ENCODE measurements at regions not wholly inside any gene's neighbourhood (a gene's known extent, or its start where the extent isn't known, plus 50 kb on each side); places are given as distances from the start of the nearest gene placed in this dataset.

GRCh38 chr5:171684169-171684568, 101.4 kb upstream of the SMIM23 start:
- no peak for DNase-seq (ENCODE audit: low spot score)

DNA sequence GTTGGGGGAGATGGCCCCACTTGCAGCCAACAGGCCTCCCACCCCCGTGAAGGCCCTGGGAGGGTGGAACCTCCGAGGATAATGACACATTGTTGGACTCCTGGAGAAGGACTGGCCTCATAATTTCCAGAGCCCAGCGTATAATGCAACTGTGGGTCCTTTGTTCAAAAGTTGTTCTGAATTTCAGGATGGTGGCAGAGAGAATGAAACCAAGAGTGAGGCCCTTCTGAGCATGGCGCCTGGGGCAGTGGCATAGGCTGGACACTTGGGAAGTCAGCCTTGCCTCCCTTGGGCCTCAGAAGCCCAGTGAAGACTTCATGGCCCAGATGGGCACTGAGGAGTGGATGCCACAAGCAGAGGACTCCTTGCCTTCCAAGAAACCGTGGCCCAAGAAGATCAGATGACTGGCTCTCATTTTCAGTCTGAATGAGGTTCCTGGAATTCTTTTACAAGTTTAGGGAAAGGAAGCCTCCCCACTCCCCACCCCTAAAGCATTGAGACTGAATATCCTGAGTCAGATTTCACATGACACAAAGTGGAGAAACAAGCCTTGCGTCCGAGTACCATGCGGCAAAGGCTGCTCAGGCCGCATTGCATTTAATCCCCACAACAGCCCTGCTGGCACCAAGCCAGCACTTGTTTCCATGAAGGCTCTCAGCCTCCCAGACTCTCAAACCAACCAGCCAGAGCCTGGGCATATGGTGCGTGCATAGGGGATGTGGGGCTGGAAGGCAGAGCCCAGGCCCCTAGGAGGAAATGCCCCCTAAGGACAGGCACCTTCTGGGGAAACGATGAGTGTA, 96.7 kb upstream of the SMIM23 start:
- DNase-seq (ENCODE audit: low spot score): no peak

DNA sequence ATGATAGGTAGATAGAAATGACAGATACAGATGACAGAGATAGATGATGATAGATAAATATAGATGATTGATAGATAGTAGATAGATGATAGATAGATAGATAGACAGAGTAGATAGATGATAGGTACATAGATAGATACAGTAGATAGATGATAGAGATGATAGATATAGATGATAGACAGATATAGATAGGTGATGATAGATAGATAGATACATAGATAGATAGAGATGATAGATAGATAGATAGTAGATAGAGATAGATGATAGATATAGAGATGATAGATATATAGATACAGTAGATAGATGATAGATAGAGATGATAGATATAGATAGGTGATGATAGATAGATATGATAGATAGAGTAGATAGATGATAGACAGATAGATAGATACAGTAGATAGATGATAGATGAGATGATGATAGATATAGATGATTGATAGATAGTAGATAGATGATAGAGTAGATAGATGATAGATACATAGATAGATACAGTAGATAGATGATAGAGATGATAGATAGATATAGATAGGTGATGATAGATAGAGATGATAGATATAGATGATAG, 95.7 kb upstream of the SMIM23 start:
- no peak for DNase-seq (ENCODE audit: low spot score)

- no peak for DNase-seq (ENCODE audit: low spot score)
Observed at GRCh38 chr5:171692107-171692506, 93.5 kb upstream of the SMIM23 start.

DNA sequence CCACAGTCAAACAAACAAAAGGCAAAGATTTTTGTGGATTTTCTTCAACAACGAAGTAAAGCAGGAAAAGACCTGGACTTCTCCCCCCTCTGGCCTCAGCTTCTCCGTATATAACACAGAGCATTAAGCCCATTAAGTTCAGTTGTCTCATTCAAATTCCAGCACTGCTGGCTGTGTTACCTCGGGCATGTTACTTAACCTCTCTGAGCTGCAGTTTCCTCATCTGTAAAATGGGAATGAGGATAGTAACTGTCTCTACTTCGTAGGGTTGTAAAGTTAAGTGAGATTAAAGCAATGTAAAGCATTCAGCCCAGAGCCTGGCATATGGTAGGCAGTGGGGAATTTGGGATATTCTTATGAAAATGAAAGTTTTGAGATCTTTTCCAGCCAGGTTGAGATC, 92.7 kb upstream of the SMIM23 start:
- DNase-seq (ENCODE audit: low spot score): no peak

DNA sequence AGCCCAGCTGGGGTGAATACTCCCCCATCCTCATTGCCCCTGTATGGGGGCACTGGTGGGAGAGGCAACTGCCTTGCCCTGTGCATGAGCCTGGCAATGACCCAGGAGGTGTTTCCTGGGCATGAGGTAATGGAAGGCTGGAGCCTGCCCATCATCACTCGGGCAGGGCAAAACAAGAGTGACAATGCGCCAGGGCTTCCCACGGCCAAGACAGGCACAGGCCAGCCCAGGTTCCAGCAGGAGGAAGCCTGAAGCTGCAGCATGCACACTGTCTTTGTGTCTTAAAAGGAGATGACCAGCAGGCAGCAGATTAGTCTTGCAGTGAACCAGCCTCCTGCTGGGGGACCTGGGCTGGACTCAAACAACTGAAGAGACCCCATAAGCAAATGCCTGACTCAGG, 92.2 kb upstream of the SMIM23 start:
- no peak for DNase-seq (ENCODE audit: low spot score)

GRCh38 chr5:171695804-171696203, 89.8 kb upstream of the SMIM23 start:
- DNase-seq (ENCODE audit: low spot score): no peak

DNA sequence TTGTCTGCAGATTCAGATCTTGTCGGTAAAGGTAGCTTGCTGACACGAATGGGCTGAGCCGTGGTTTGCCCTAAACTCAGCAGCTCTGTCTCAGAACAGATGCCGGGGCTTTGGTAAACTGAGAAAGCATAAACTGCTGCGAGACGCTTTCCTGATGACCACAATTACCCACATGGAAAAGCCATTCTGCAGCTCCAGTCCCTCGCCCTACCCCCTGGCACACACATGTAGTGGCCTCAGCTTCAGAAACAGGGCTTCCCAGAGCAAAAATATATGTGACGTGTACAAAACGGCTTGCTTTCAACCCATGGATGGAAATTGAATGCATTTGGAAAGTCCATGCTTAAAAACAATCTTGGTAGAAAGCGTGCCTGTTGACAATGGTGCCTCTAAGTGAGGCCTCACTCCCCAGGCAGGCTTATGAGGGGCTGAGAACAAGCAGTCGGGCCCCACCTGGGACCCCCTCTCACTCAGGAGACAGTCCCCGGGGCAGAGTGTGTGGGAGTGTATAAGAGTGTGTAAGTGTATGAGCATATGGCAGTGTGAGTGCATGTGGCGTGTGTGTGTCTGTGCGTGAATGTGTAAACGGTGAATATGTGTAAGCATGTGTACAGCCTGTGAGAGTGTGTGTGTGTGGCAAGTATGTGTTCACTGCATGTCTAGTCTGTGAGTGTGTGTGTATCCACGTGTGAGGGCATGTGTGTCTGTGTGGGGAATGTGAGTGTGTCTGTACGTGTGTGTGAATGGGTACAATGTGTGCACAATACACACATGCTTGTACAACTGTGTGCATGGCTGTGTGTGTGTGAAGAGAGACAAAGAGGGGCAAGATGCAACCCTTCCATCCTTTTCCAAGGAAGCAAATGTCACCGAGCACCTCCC, 88.2 kb upstream of the SMIM23 start:
- DNase-seq (ENCODE audit: low spot score): no peak

DNA sequence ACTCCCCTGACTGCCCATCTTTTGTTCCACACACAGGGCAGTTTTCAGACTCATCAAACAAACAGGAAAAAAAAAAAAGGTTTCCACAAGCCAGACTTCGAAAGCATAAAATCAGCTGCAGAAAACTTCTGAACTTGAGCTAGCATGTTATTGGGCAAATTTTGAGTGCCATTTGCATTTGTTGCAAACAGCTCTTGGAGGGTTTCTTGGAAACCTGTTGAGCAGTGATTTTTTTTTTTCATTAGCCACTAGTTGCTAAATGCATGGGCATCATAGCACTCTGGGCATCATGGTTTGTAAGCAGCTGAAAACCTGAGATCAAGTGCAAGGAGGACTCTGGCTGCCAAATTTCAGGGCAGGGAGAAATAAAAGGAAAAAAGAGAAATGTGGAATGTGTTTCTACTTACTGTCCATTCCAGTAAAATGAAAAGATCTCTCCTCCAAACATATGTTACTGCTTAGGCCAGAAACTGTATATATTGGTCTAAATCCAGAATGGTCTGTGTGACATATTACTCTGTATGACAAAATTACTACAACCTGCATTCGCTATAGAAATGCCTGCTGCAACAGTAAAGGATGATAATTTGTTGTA, 85.2 kb upstream of the SMIM23 start:
- no peak for DNase-seq (ENCODE audit: low spot score)

- no peak for DNase-seq (ENCODE audit: low spot score)
Observed at GRCh38 chr5:171701100-171701541, 84.5 kb upstream of the SMIM23 start.

GRCh38 chr5:171702135-171702770, 83.4 kb upstream of the SMIM23 start:
- DNase-seq (ENCODE audit: low spot score): no peak

DNA sequence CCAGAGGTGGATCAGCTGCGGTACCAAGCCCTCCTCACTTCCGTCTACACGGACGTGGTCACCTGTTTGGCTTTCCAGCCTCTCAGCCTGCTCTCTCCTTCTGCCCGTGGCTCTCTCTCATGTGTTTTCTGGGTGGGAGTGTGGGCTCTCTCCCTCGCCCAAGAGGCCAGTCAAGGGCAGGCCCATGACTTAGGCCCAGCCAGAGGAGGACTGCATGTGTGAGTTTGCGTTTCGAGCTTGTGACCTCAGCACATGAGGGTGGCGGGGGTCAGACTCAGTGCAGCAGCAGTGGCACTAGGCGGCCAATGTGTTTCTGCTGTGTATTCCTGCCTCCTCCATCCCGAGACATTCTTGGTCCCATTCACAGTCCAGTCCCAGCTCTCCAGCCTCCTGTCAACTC, 82.5 kb upstream of the SMIM23 start:
- DNase-seq (ENCODE audit: low spot score): no peak

GRCh38 chr5:171705036-171705435, 80.6 kb upstream of the SMIM23 start:
- DNase-seq (ENCODE audit: low spot score): no peak

DNA sequence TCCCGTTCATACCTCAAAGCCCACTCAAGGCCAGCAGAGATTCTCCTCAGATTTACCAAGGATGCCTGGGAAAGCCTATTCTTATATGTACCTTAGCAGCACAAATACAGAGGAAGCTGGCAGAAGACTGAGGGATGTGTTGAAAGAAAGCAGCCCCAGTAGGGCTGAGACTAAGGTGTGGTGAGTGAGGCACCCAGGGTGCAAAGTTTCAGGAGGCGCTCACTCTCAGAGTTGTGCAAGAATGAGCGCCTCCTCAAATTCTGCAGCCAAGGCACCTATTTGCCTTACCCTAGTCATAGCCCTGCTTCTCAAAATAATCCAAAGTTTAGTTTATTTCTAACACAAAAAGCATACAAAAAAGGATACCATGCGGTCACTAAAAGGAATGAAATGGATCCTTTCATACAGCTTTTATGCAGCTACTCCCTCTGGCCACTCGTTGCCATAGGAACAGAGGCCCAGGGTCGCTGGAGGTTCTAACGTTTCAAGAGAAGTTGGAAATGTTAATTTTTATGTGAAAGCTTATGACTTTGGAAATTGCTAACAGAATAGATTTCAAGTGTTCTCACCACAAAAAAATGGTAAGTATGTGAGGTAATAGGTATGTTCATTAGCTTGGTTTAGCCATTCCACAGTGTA, 79.7 kb upstream of the SMIM23 start:
- no peak for DNase-seq (ENCODE audit: low spot score)

GRCh38 chr5:171706736-171707441, 78.7 kb upstream of the SMIM23 start:
- DNase-seq (ENCODE audit: low spot score): no peak

DNA sequence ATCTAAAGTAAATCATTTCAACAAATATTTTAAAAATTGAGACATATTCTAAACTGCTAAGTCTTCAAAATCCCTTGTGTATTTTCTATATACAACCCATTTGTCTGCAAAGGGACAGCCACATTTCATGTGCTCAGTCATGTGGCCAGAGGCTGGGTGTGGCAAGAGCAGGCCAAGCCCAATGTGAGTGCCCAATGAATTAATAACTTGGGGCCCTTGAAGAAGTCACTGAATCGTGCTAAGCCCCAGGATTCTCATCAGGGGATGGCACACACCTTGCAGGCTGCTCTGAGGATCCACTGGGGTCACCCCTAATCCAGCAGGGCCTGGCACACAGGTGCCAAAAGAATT, 78.2 kb upstream of the SMIM23 start:
- no peak for DNase-seq (ENCODE audit: low spot score)

- DNase-seq (ENCODE audit: low spot score): no peak
Observed at GRCh38 chr5:171709930-171710329, 75.7 kb upstream of the SMIM23 start.

DNA sequence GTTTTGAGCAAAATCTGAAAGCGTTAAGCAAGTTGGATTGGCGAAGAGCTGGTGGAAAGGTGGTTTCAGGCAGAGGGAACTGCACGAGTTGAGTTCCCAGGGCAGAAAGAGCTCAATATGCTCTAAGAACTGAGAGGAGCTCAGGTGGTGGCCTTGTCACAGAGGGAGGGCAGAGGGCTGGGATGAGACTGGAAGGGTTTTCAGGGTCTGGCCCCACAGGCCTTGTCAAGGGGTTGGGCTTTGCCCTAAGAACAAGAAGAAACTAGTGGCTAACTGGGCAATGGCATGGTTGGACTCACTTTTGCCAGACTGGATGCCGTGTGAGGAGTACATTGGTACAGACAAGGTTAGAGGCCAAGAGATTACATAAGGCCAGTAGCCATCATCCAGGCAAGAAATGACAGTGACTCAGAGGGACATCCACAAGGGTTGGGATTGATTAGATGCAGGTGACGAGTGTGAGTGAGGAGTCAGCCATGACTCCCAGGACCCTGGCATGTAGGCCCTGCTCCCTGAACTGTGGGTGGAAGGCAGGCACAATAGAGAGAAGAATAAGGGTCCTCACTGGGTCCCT, 75.1 kb upstream of the SMIM23 start:
- no peak for DNase-seq (ENCODE audit: low spot score)

DNA sequence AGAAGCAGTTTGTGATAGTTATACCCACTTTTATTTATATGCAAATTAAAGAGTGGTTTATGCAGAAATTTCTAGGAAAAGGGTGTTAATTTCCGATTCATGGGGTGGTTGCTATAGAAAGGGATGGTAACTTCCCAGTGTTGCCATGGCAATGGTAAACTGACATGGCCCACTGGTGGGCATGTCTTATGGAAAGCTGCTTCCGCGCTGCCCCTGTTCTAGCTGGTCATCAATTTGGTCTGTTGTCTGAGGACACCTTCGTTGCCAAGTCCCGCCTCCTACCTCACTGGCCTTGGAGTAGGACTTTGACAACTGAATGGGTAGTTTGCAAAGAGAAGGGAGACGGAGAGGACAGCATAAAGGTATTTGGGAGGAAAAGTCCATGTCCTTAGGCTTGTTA, 74.0 kb upstream of the SMIM23 start:
- no peak for DNase-seq (ENCODE audit: low spot score)

DNA sequence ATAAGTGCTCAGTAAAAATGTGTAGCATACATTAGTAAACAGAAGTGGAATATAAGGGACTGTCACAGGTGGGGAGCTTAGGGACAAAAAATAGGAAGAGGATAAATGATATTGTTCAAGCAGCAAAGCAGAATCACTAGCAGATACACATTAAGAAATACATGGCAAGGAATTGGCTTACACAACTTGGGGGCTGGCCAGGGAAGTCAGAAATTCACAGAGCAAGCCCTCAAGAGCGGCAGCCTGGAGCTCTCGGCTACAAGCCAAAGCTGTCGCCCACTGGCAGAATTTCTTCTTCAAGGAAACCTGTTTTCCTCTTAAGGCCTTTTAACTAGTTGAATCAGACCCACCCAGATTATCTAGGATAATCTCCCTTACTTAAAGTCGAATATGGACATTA, 73.0 kb upstream of the SMIM23 start:
- DNase-seq (ENCODE audit: low spot score): no peak

GRCh38 chr5:171713152-171713551, 72.5 kb upstream of the SMIM23 start:
- DNase-seq (ENCODE audit: low spot score): no peak
